IPS DF 19.7 (cell line): ENCODE measurements at regions not wholly inside any gene's neighbourhood (a gene's known extent, or its start where the extent isn't known, plus 50 kb on each side); places are given as distances from the start of the nearest gene placed in this dataset.
"Not testable (repeated sequence)": the region's sequence is repeated elsewhere in the genome, so short reads cannot be mapped to it uniquely, and the experiment has no call there.

ENCODE experiments used
- DNase-seq: peaks from one replicate; pipeline ENCODE4 v3.0.0-alpha.2; 2013; ENCODE audit warnings: low read depth, low spot score

DNA sequence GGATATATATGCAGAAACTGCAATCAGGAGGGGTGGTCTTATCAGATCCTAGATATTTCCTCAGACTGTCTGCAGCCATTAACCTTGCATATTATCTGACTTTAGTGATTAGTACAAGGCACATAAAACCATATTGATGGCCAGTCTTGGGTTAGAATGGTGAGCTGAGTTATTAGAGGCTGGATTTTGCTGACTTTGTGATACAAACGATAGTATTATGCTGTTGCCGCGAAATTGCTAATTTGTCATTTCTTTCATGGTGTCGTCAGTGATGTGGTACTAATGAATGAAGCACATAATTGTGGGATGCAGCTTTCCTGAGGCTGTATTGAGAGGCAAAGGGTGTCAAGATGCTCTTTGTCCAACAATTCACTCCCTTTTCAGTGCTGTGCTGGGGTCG lies 172.5 kb downstream of the TEX29 start:
- DNase-seq: no peak

DNA sequence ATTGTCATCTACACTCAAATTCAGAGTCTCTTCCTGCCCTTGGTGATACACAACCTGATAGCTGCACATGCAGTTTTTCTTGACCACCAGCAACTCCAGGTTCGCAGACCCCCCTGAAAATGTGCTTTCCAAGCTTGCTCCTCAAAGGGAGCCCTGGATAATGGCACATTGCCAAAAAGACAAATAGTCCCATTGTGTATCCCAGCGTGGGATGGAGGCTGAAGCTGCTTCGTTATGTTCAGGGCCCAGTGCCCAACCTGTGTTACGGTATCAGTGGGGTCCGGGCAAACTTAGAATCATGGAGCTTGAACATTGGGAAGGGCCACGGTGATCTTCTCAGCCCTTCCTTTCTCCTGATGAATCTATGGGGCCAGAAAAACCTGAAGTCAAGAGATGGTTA lies 173.0 kb downstream of the TEX29 start:
- no peak for DNase-seq

GRCh38 chr13:111494641-111495040 lies 174.2 kb downstream of the TEX29 start:
- DNase-seq: no peak

- DNase-seq: not testable (repeated sequence)
Observed at GRCh38 chr13:111501596-111502535, 181.4 kb downstream of the TEX29 start.

DNA sequence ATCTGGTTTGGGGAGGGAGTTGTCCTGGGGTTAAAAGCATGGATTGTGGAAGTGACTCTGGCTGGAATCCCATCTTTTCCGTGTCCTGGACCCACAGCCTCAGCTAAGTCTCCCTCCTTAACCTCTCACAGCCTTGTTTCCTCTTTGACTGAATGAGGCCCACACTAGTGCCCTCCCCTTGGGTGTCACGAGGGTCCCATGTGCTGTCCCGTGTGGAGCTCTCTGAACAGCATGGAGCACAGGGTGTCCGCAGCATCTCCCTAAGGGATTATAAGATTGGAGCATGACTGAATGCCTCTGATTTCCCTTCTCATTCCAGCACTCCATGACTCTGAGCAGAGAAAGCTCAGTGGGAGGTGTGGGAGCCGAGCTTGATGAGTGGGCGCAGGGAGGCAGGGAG lies 182.5 kb downstream of the TEX29 start:
- DNase-seq: no peak

GRCh38 chr13:111503376-111503775 lies 182.9 kb downstream of the TEX29 start:
- DNase-seq: no peak

DNA sequence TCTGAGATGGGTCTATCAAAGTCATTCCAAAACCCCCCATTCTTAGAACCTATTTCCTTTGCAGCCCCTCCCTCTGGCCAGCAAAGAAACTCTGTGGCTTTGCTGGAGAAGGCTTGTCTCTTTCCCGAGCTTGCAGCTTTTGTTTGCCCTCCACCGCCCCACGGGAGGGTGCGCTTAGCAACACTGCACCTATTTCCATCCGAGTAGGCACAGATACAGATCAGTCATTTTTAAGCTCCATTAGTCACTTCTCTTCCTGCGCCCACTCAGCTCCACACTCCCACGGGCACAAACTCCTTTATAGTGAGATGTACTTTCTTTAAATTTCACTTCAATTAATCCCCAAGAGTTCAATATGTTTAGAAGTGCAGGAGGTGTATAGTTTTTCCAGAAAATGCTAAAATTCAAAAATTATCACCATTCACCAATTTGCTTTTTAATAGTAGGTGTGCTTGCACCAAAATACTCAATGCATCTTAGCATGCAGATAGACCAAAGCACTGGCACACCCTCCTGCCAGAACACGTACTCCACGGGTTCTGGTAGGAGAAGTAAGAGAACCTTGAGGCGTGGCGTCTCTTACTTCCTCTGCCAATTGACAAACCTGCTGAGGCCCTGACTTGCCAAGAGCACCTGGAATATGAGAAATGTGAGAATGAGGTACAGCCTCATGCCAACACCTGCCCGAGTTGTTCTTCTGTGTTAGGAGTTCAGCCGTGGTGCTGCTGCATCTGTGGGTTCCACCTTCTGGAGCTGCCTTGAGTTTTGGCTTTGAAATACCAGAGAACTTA lies 183.7 kb downstream of the TEX29 start:
- no peak for DNase-seq

DNA sequence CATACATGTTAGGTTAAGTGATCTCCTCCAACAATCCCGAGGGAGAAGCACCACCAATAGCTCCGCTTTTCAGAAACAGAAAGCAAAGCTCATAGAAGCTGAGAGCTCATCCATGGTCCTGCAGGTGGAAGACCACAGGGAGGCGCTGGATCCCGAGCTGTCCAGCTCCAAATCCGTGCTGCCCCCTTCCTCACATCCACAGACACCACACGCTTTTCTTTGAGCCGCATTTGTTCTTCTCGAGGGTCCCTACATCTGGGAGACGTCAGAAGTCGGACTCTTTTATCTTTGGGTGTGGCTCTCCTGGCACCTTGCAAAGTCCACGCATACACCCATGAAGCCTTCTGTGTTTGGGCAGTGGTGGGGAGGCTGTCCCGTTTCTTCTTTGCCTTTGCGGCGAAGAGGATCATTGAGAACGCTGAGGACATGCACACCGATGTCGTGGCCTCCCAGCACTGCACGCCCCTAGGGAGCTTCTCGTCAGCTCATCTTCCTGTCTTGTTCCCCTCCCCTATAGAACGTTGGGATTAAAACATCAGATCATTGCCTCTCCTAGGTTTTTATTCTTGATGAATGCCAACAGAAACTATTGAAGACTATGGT lies 184.8 kb downstream of the TEX29 start:
- DNase-seq: peak; percentile 45

- no peak for DNase-seq
Observed at GRCh38 chr13:111506125-111506524, 185.7 kb downstream of the TEX29 start.

DNA sequence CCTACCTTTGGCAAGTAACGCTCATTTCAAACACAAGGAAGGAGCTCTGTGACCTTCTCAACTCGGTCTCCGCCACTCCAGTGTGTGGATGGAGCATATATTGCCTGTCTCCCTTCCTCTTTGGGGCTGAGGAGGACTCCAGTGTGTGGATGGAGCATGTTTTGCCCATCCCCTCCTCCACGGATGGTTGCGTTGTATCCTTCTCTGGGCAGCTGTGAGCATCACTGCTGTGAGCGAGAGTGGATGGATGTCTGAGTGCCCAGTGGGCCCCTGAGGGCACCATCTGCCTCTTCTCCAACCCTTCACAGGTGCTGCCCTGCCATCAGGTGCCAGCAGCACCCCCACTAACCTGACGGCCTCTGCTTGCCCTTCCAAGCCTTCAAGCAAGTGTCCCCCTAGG lies 186.2 kb downstream of the TEX29 start:
- DNase-seq: no peak

- DNase-seq: no peak
Observed at GRCh38 chr13:111508164-111508870, 187.9 kb downstream of the TEX29 start.

- no peak for DNase-seq
Observed at GRCh38 chr13:111508902-111509509, 188.6 kb downstream of the TEX29 start.

- DNase-seq: no peak
Observed at GRCh38 chr13:111510502-111511218, 190.2 kb downstream of the TEX29 start.

DNA sequence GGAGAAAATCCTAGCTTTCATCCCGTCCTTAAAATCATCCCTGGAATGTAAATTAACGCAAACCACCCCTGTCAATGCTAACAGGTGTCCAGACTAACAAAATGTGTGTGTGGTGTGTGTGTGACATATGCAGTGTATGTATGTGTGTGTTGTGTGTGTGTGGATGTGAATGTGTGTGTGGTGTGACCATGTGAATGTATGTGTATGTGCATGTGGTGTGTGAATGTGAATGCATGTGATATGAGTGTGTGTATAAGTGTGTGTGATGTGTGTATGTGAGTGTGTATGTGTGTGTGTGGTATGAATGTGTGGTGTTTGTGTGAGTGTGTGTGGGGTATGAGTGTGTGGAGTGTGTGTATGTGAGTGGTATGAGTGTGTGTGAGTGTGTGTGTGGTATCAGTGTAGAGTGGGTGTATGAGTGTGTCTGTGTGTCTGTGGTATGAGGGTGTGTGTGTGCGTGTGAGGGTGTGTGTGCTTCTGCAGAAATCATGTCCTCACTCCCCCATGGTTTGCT lies 190.8 kb downstream of the TEX29 start:
- no peak for DNase-seq

- DNase-seq: no peak
Observed at GRCh38 chr13:111511805-111512504, 191.5 kb downstream of the TEX29 start.

GRCh38 chr13:111512707-111513106 lies 192.3 kb downstream of the TEX29 start:
- no peak for DNase-seq

GRCh38 chr13:111513766-111514609 lies 193.5 kb downstream of the TEX29 start:
- DNase-seq: no peak

- no peak for DNase-seq
Observed at GRCh38 chr13:111514610-111515306, 194.3 kb downstream of the TEX29 start.
